GM19455 (cell line): ENCODE measurements at regions not wholly inside any gene's neighbourhood (a gene's known extent, or its start where the extent isn't known, plus 50 kb on each side); places are given as distances from the start of the nearest gene placed in this dataset.

ENCODE experiments used
- ATAC-seq: cut with Tn5 transposase; IDR thresholded peaks from one replicate; pipeline ENCODE4 v1.9.1; 2021; ENCODE audit not compliant: unreplicated experiment

- no peak for ATAC-seq
Measured at GRCh38 chr5:123868881-123869280, 356.9 kb downstream of the CSNK1G3 start.

GRCh38 chr5:123868267-123868666 is 356.3 kb downstream of the CSNK1G3 start:
- no peak for ATAC-seq

- ATAC-seq: no peak
Measured at GRCh38 chr5:123865641-123866040, 353.7 kb downstream of the CSNK1G3 start.

GRCh38 chr5:123864578-123864977 is 352.6 kb downstream of the CSNK1G3 start:
- ATAC-seq: no peak

GRCh38 chr5:123858938-123859337 is 347.0 kb downstream of the CSNK1G3 start:
- ATAC-seq: no peak

GRCh38 chr5:123856766-123857165 is 344.8 kb downstream of the CSNK1G3 start:
- no peak for ATAC-seq

- no peak for ATAC-seq
Measured at GRCh38 chr5:123855609-123856008, 343.6 kb downstream of the CSNK1G3 start.

GRCh38 chr5:123845356-123846100 is 333.6 kb downstream of the CSNK1G3 start:
- ATAC-seq: no peak

GRCh38 chr5:123844873-123845272 is 332.9 kb downstream of the CSNK1G3 start:
- ATAC-seq: no peak

- no peak for ATAC-seq
Measured at GRCh38 chr5:123835421-123835820, 323.4 kb downstream of the CSNK1G3 start.

GRCh38 chr5:123830575-123830974 is 318.6 kb downstream of the CSNK1G3 start:
- ATAC-seq: no peak

- no peak for ATAC-seq
Measured at GRCh38 chr5:123827811-123828210, 315.8 kb downstream of the CSNK1G3 start.

GRCh38 chr5:123819833-123820232 is 307.9 kb downstream of the CSNK1G3 start:
- no peak for ATAC-seq

GRCh38 chr5:123819386-123819785 is 307.4 kb downstream of the CSNK1G3 start:
- no peak for ATAC-seq

GRCh38 chr5:123817267-123817666 is 305.3 kb downstream of the CSNK1G3 start:
- ATAC-seq: no peak

GRCh38 chr5:123814801-123815470 is 303.0 kb downstream of the CSNK1G3 start:
- ATAC-seq: no peak

- no peak for ATAC-seq
Measured at GRCh38 chr5:123813937-123814624, 302.1 kb downstream of the CSNK1G3 start.

- no peak for ATAC-seq
Measured at GRCh38 chr5:123813264-123813663, 301.3 kb downstream of the CSNK1G3 start.

GRCh38 chr5:123811831-123812230 is 299.9 kb downstream of the CSNK1G3 start:
- no peak for ATAC-seq

GRCh38 chr5:123810746-123811340 is 298.9 kb downstream of the CSNK1G3 start:
- no peak for ATAC-seq

- no peak for ATAC-seq
Measured at GRCh38 chr5:123810253-123810652, 298.3 kb downstream of the CSNK1G3 start.
